Hepatocyte (in vitro differentiated cells): ENCODE measurements at regions not wholly inside any gene's neighbourhood (a gene's known extent, or its start where the extent isn't known, plus 50 kb on each side); places are given as distances from the start of the nearest gene placed in this dataset.
"Not testable (repeated sequence)": the region's sequence is repeated elsewhere in the genome, so short reads cannot be mapped to it uniquely, and the experiment has no call there.

Experiments
- DNase-seq: peaks from one replicate; pipeline ENCODE4 v3.0.0-alpha.2; 2016; ENCODE audit warnings: low spot score
- H2AFZ ChIP-seq: fragments of 200-600 bp; sonication (generic); 2 replicates; pipeline ENCODE4 v1.6.0; 2016; ENCODE audit warnings: antibody characterized with exemption, mild to moderate bottlenecking
- H3K27ac ChIP-seq: fragments of 200-600 bp; sonication (generic); 2 replicates; pipeline ENCODE4 v1.5.1; 2016; ENCODE audit warnings: mild to moderate bottlenecking
- H3K27me3 ChIP-seq: fragments of 200-600 bp; sonication (generic); 2 replicates; pipeline ENCODE4 v1.6.1; 2016
- H3K36me3 ChIP-seq: fragments of 200-600 bp; sonication (generic); replicated peaks from 2 replicates; pipeline ENCODE4 v1.5.1; 2016; ENCODE audit warnings: low read depth; ENCODE audit not compliant: insufficient read depth
- H3K4me1 ChIP-seq: fragments of 200-600 bp; sonication (generic); 2 replicates; pipeline ENCODE4 v1.5.1; 2016; ENCODE audit warnings: mild to moderate bottlenecking, moderate library complexity; ENCODE audit not compliant: insufficient read depth
- H3K4me2 ChIP-seq: fragments of 200-600 bp; sonication (generic); 2 replicates; pipeline ENCODE4 v1.6.0; 2016
- H3K4me3 ChIP-seq: fragments of 200-600 bp; sonication (generic); 2 replicates; pipeline ENCODE4 v1.5.1; 2016; ENCODE audit warnings: mild to moderate bottlenecking
- H3K79me2 ChIP-seq: fragments of 200-600 bp; sonication (generic); 2 replicates; pipeline ENCODE4 v1.6.0; 2017; ENCODE audit warnings: mild to moderate bottlenecking
- H3K9me2 ChIP-seq: fragments of 200-600 bp; sonication (generic); replicated peaks from 2 replicates; pipeline ENCODE4 v1.6.0; 2017; ENCODE audit warnings: mild to moderate bottlenecking; ENCODE audit not compliant: insufficient read depth
- H3K9me3 ChIP-seq: fragments of 200-600 bp; sonication (generic); 2 replicates; pipeline ENCODE4 v1.5.1; 2016; ENCODE audit warnings: low read depth, mild to moderate bottlenecking
- H4K20me1 ChIP-seq: fragments of 200-600 bp; sonication (generic); 2 replicates; pipeline ENCODE4 v1.6.0; 2016; ENCODE audit warnings: mild to moderate bottlenecking; ENCODE audit not compliant: insufficient read depth, poor library complexity, severe bottlenecking
- EZH2 ChIP-seq: fragments of 200-600 bp; sonication (generic); IDR thresholded peaks from 2 replicates; pipeline ENCODE4 v1.6.1; 2016; ENCODE audit warnings: antibody characterized with exemption, mild to moderate bottlenecking, borderline replicate concordance
- EZH2phosphoT487 ChIP-seq: fragments of 200-600 bp; sonication (generic); IDR thresholded peaks from one replicate; pipeline ENCODE4 v1.6.1; 2018; ENCODE audit warnings: antibody characterized with exemption, mild to moderate bottlenecking, low read depth, moderate library complexity; ENCODE audit not compliant: unreplicated experiment, severe bottlenecking
- WGBS: methylation state at CpG from one replicate; pipeline ENCODE4 v1.1.6; 2016; ENCODE audit warnings: low lambda C conversion rate; ENCODE audit errors: missing lambda C conversion rate; 5-methylcytosine and 5-hydroxymethylcytosine counted together
- TF ChIP-seq, protein P1 (sequence below): fragments of 200-600 bp; sonication (generic); IDR thresholded peaks from 2 replicates; pipeline ENCODE4 v1.5.1; 2016; ENCODE audit warnings: antibody characterized with exemption, mild to moderate bottlenecking; ENCODE audit not compliant: poor library complexity

DNA sequence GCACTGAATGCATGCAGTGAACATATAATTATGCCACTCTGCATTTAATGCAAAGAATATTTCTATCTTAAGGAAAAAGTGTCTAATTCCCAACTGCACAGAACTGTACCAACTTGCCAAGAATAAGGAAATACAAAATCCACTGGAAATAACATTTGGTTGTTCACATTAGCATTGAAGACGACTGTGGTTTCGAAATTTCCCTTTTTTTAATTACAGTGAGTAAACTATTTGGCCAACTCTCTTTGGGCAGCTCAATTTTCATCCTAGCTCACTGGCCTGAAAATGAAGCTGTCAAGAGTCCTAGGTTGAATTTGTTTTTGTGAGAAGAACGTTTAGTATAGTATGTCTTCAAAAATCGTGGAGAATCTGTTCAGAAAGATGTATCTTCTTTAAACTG is 81.6 kb upstream of the MID1 start:
- Histone ChIP-seq H3K4me2 (no peak overlapping the region), H3K4me1 (no peaks in the 10 kb centered on the region), H4K20me1 (no peaks in the 10 kb centered on the region), H3K4me3 (no peak overlapping the region), H3K27me3 (no peaks in the 10 kb centered on the region), H3K36me3 (no peaks in the 10 kb centered on the region), H3K9me3 (no peaks in the 10 kb centered on the region), H3K9me2 (no peaks in the 10 kb centered on the region), H3K27ac (no peak overlapping the region), H3K79me2 (no peaks in the 10 kb centered on the region), H2AFZ (no peak overlapping the region)
- 50% methylated on average over 4 of the region's 4 CpGs for WGBS
- no peak for TF ChIP-seq EZH2phosphoT487
- TF ChIP-seq EZH2 = no peak
- TF ChIP-seq, protein P1, sequence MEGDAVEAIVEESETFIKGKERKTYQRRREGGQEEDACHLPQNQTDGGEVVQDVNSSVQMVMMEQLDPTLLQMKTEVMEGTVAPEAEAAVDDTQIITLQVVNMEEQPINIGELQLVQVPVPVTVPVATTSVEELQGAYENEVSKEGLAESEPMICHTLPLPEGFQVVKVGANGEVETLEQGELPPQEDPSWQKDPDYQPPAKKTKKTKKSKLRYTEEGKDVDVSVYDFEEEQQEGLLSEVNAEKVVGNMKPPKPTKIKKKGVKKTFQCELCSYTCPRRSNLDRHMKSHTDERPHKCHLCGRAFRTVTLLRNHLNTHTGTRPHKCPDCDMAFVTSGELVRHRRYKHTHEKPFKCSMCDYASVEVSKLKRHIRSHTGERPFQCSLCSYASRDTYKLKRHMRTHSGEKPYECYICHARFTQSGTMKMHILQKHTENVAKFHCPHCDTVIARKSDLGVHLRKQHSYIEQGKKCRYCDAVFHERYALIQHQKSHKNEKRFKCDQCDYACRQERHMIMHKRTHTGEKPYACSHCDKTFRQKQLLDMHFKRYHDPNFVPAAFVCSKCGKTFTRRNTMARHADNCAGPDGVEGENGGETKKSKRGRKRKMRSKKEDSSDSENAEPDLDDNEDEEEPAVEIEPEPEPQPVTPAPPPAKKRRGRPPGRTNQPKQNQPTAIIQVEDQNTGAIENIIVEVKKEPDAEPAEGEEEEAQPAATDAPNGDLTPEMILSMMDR = no peak
- no peak for DNase-seq

DNA sequence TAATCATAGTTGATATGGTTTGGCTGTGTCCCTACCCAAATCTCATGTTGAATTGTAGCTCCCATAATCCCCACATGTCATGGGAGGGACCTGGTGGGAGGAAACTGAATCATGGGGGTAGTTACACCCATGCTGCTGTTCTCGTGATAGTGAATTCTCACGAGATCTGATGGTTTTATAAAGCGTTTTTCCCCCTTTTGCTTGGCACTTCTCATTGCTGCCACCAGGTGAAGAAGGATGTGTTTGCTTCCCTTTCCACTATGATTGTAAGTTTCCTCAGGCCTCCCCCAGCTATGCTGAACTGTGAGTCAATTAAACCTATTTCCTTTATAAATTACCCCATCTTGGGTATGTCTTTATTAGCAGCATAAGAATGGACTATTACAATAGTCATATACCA is 86.0 kb upstream of the MID1 start:
- H4K20me1 ChIP-seq, H3K9me3 ChIP-seq, H3K4me2 ChIP-seq, H3K4me1 ChIP-seq, H3K9me2 ChIP-seq, H3K27me3 ChIP-seq, H2AFZ ChIP-seq, H3K79me2 ChIP-seq, H3K27ac ChIP-seq, H3K4me3 ChIP-seq, H3K36me3 ChIP-seq, DNase-seq: not testable (repeated sequence)
- 80% methylated on average over 3 of the region's 3 CpGs for WGBS

DNA sequence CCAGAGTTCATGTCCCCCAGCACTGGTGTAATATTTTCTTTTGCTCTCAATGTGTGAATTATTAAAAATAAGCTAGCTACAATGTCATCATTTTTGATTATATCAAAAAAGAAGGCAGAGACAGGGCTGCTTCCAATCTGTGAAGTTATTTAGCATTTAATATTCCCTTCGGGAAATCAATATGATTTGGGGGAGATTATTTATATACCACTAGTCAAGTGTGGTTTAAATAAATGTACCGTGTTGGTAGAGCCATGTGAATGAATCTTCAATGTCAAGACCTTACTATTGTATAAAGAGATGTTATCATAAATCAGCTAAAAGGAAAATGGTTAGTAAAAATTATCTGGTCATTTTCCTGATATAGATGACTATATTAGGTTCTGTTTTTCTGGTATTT is 87.4 kb upstream of the MID1 start:
- Histone ChIP-seq H3K9me2 (no peaks in the 10 kb centered on the region), H2AFZ (no peak overlapping the region), H3K79me2 (no peaks in the 10 kb centered on the region), H3K27ac (no peak overlapping the region), H3K4me2 (no peak overlapping the region), H4K20me1 (no peaks in the 10 kb centered on the region), H3K27me3 (no peaks in the 10 kb centered on the region), H3K4me3 (no peak overlapping the region), H3K4me1 (no peaks in the 10 kb centered on the region), H3K9me3 (no peaks in the 10 kb centered on the region), H3K36me3 (no peaks in the 10 kb centered on the region)
- TF ChIP-seq EZH2phosphoT487 (no peak), EZH2 (no peak)
- TF ChIP-seq, protein P1 = no peak
- DNase-seq = no peak
- WGBS = 69% methylated on average over 2 of the region's 2 CpGs

DNA sequence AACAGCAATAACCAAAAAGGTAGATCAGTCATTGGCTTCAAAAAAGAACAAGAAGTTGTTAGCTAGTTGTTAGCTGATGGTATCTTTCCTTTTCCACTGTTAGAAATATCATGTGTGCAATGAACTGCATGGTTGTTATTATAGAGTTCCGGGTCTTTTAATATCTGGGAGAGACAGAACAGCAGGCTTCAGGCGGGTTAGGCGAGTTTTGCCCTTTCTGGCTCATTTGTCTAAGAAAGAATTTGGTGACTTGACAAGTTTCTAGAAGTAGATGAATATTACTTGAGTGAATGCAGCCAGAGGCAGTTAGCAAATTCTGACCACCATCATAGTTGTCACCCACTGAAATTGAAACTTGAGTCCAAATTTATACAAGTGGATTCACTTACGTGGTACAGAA is 88.9 kb upstream of the MID1 start:
- DNase-seq = no peak
- H3K79me2 ChIP-seq = no peaks in the 10 kb centered on the region
- no peaks in the 10 kb centered on the region for H4K20me1 ChIP-seq
- no peaks in the 10 kb centered on the region for H3K4me1 ChIP-seq
- no peaks in the 10 kb centered on the region for H3K9me3 ChIP-seq
- TF ChIP-seq EZH2 (no peak), EZH2phosphoT487 (no peak)
- TF ChIP-seq, protein P1 = no peak
- H3K27ac ChIP-seq = no peak overlapping the region
- H3K27me3 ChIP-seq = no peaks in the 10 kb centered on the region
- no peaks in the 10 kb centered on the region for H3K36me3 ChIP-seq
- no peak overlapping the region for H2AFZ ChIP-seq
- 59% methylated on average over 4 of the region's 4 CpGs for WGBS
- H3K4me3 ChIP-seq = no peak overlapping the region
- no peaks in the 10 kb centered on the region for H3K9me2 ChIP-seq
- H3K4me2 ChIP-seq = no peak overlapping the region
